HL-60 (cell line): ENCODE measurements at regions not wholly inside any gene's neighbourhood (a gene's known extent, or its start where the extent isn't known, plus 50 kb on each side); places are given as distances from the start of the nearest gene placed in this dataset.

Experiments
- DNase-seq, 2 experiments: peaks; one replicate each; pipeline ENCODE4 v3.0.0-alpha.2; 2010 to 2020; ENCODE audit warnings: low read depth in 1 of 2, low spot score in 1 of 2
- H3K27ac ChIP-seq: fragments of 250-450 bp; sonication (Bioruptor Pico); replicated peaks from 2 replicates; pipeline ENCODE4 v1.5.1; 2020; ENCODE audit warnings: mild to moderate bottlenecking, moderate library complexity
- H3K27me3 ChIP-seq: fragments of 250-450 bp; sonication (Bioruptor Pico); 2 replicates; pipeline ENCODE4 v1.5.1; 2021; ENCODE audit warnings: mild to moderate bottlenecking, moderate library complexity; ENCODE audit not compliant: insufficient read depth, poor library complexity, severe bottlenecking
- H3K4me3 ChIP-seq: replicated peaks from 2 replicates; pipeline ENCODE4 v1.5.1; 2011; ENCODE audit warnings: mild to moderate bottlenecking, control low read depth, low read length; ENCODE audit not compliant: insufficient read depth
- GABPA ChIP-seq: IDR thresholded peaks from 2 replicates; pipeline ENCODE4 v1.6.1; 2012; ENCODE audit warnings: low read depth
- POLR2AphosphoS5 ChIP-seq: IDR thresholded peaks from 2 replicates; pipeline ENCODE4 v1.6.1; 2012; ENCODE audit warnings: low read depth
- SPI1 ChIP-seq: IDR thresholded peaks from 2 replicates; pipeline ENCODE4 v1.6.1; 2012; ENCODE audit warnings: low read depth, mild to moderate bottlenecking, borderline replicate concordance
- TF ChIP-seq, protein P1 (sequence below): IDR thresholded peaks from 2 replicates; pipeline ENCODE4 v1.6.1; 2012; ENCODE audit warnings: low read depth; ENCODE audit not compliant: insufficient replicate concordance
- TF ChIP-seq, protein P2 (sequence below): IDR thresholded peaks from one replicate; pipeline ENCODE4 v1.5.1; 2011; ENCODE audit warnings: low read length, control low read depth, inconsistent platforms; ENCODE audit not compliant: insufficient read depth

DNA sequence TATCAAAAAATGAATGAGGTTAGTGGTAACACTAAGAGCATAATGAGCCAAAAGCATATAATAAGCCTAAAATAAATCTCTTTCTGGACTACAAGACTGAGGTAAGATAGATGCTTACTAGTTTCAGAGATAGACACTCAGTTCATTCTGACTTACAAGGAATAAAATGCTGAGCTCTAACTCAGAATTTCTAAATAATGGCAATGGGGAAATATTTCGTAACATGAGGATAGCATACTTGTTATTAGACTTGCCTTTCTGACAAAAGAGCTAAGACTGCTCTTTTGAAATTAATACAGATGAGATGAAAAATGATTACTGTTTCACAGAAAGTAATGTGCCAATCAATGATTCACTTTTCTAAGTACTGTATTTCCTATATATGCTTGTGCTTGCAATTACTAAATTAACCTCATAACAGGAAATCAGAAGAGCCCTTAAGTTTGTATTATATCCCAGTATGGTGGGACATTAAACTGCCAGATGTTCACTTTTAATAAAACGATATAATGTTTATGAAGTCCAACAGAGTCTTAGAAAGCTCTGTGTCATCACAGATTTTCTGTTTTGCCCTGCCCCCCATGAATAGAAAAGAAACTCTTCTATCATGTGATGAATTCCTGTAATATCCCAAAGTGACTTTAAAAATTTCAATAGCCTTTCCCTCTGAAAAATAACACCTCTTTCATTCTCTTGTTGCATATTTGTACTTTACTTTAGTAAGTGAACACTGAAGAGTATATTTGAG is 2771.0 kb upstream of the PCDH20 start:
- DNase-seq, result no peak
- no peak for TF ChIP-seq GABPA
- H3K27ac ChIP-seq, result no peak overlapping the region
- no peak overlapping the region for H3K4me3 ChIP-seq
- H3K27me3 ChIP-seq, result no peaks in the 10 kb centered on the region

DNA sequence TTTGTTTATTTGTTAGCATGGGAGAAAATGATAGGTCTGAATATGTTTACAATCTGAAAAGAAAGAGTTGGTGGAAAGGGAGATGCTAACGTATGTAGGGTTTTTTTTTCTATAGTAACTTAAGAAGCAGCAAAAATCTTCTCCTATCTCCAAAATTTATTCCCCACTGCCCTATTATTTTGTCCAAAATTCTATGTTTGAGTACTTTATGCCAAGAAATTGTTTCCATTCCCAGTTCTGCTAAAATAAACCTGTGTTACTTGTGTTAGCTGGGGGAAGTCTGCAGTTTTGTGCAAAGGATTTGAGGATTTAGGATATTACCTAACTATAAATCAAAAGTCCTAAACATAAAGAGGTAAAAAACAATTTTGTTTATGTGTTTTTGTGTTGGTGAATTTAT is 2770.4 kb upstream of the PCDH20 start:
- DNase-seq, result no peak
- Histone ChIP-seq H3K27me3 (no peaks in the 10 kb centered on the region), H3K27ac (no peak overlapping the region), H3K4me3 (no peak overlapping the region)
- TF ChIP-seq POLR2AphosphoS5 (no peak), SPI1 (no peak), GABPA (no peak)
- TF ChIP-seq, protein P1, sequence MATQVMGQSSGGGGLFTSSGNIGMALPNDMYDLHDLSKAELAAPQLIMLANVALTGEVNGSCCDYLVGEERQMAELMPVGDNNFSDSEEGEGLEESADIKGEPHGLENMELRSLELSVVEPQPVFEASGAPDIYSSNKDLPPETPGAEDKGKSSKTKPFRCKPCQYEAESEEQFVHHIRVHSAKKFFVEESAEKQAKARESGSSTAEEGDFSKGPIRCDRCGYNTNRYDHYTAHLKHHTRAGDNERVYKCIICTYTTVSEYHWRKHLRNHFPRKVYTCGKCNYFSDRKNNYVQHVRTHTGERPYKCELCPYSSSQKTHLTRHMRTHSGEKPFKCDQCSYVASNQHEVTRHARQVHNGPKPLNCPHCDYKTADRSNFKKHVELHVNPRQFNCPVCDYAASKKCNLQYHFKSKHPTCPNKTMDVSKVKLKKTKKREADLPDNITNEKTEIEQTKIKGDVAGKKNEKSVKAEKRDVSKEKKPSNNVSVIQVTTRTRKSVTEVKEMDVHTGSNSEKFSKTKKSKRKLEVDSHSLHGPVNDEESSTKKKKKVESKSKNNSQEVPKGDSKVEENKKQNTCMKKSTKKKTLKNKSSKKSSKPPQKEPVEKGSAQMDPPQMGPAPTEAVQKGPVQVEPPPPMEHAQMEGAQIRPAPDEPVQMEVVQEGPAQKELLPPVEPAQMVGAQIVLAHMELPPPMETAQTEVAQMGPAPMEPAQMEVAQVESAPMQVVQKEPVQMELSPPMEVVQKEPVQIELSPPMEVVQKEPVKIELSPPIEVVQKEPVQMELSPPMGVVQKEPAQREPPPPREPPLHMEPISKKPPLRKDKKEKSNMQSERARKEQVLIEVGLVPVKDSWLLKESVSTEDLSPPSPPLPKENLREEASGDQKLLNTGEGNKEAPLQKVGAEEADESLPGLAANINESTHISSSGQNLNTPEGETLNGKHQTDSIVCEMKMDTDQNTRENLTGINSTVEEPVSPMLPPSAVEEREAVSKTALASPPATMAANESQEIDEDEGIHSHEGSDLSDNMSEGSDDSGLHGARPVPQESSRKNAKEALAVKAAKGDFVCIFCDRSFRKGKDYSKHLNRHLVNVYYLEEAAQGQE, result no peak
- TF ChIP-seq, protein P2, sequence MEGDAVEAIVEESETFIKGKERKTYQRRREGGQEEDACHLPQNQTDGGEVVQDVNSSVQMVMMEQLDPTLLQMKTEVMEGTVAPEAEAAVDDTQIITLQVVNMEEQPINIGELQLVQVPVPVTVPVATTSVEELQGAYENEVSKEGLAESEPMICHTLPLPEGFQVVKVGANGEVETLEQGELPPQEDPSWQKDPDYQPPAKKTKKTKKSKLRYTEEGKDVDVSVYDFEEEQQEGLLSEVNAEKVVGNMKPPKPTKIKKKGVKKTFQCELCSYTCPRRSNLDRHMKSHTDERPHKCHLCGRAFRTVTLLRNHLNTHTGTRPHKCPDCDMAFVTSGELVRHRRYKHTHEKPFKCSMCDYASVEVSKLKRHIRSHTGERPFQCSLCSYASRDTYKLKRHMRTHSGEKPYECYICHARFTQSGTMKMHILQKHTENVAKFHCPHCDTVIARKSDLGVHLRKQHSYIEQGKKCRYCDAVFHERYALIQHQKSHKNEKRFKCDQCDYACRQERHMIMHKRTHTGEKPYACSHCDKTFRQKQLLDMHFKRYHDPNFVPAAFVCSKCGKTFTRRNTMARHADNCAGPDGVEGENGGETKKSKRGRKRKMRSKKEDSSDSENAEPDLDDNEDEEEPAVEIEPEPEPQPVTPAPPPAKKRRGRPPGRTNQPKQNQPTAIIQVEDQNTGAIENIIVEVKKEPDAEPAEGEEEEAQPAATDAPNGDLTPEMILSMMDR, result no peak

DNA sequence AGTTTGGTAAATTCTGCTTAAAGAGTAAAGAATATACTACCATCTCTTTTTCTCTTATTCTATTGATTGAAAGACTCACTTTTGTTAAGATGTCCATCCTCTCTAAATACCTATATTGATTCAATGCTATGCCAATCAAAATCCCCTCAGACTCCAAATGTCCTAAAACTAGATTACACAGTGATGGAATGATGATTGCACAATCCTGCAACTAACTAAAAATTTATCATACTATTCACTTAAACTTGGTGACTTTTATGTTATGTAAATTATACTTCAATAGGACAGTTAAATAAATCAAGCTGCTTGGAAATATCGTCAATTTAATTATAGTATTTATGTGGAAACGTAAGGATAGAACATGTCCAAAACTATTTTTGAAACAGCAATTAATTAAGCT is 2765.1 kb upstream of the PCDH20 start:
- TF ChIP-seq, protein P1, result no peak
- no peak for TF ChIP-seq POLR2AphosphoS5
- TF ChIP-seq, protein P2, result no peak
- TF ChIP-seq SPI1, result no peak
- TF ChIP-seq GABPA, result no peak
- DNase-seq, result no peak
- no peaks in the 10 kb centered on the region for H3K27me3 ChIP-seq
- H3K4me3 ChIP-seq, result no peak overlapping the region
- H3K27ac ChIP-seq, result no peak overlapping the region

DNA sequence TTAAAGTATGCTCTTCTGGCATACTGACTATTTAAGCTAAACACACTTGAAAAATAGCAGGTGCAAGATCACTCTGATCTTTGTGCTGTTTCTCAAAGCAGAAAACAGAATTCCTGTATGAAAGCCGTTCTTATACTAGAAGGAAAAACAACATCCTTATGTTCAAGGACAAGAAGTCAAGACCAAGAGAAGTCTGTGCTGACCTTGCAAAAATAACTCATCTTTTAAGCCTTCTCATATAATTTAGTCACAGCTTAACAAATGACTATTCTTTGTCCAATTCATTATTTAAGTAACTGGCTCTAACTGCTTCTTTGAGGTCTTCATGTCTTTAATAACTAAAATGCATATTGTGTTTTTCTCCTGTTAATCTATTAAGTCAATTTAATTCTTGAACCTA is 2750.2 kb upstream of the PCDH20 start:
- TF ChIP-seq, protein P1, result no peak
- no peak for TF ChIP-seq SPI1
- no peak for TF ChIP-seq GABPA
- TF ChIP-seq, protein P2, result no peak
- no peak for TF ChIP-seq POLR2AphosphoS5

More for the DNA sequence above, 2750.2 kb upstream of the PCDH20 start:
- Histone ChIP-seq H3K4me3 (no peak overlapping the region), H3K27me3 (no peaks in the 10 kb centered on the region), H3K27ac (no peak overlapping the region)
- DNase-seq, result no peak
